Smooth muscle cell (in vitro differentiated cells): ENCODE measurements at regions not wholly inside any gene's neighbourhood (a gene's known extent, or its start where the extent isn't known, plus 50 kb on each side); places are given as distances from the start of the nearest gene placed in this dataset.

ENCODE experiments used
- DNase-seq: peaks from one replicate; lab custom pipeline; 2025; ENCODE audit not compliant: unreplicated experiment; lab: John Stamatoyannopoulos, UW
- H2AFZ ChIP-seq: fragments of 200-600 bp; sonication (generic); 2 replicates; pipeline ENCODE4 v1.6.0; 2016; ENCODE audit warnings: antibody characterized with exemption, low read depth, mild to moderate bottlenecking
- H3F3A ChIP-seq: fragments of 200-600 bp; sonication (generic); 2 replicates; pipeline ENCODE4 v1.6.0; 2017; ENCODE audit warnings: antibody characterized with exemption, low read depth
- H3K27ac ChIP-seq: fragments of 200-600 bp; sonication (generic); 2 replicates; pipeline ENCODE4 v1.5.1; 2016; ENCODE audit warnings: low read depth, mild to moderate bottlenecking
- H3K27me3 ChIP-seq: fragments of 200-600 bp; sonication (generic); 2 replicates; pipeline ENCODE4 v1.6.1; 2016; ENCODE audit warnings: low read depth, mild to moderate bottlenecking
- H3K36me3 ChIP-seq: fragments of 200-600 bp; sonication (generic); 2 replicates; pipeline ENCODE4 v1.5.1; 2016; ENCODE audit warnings: low read depth
- H3K4me1 ChIP-seq: fragments of 200-600 bp; sonication (generic); 2 replicates; pipeline ENCODE4 v1.5.1; 2016; ENCODE audit warnings: low read depth
- H3K4me2 ChIP-seq: fragments of 200-600 bp; sonication (generic); 2 replicates; pipeline ENCODE4 v1.6.0; 2016; ENCODE audit warnings: mild to moderate bottlenecking
- H3K4me3 ChIP-seq: fragments of 200-600 bp; sonication (generic); 2 replicates; pipeline ENCODE4 v1.5.1; 2016; ENCODE audit warnings: mild to moderate bottlenecking
- H3K79me2 ChIP-seq: fragments of 200-600 bp; sonication (generic); 2 replicates; pipeline ENCODE4 v1.6.0; 2016; ENCODE audit warnings: low read depth, mild to moderate bottlenecking
- H3K9ac ChIP-seq: fragments of 200-600 bp; sonication (generic); 2 replicates; pipeline ENCODE4 v1.6.0; 2016; ENCODE audit warnings: low read depth
- H3K9me3 ChIP-seq: fragments of 200-600 bp; sonication (generic); replicated peaks from 2 replicates; pipeline ENCODE4 v1.5.1; 2016; ENCODE audit warnings: low read depth
- H4K20me1 ChIP-seq: fragments of 200-600 bp; sonication (generic); 2 replicates; pipeline ENCODE4 v1.6.0; 2016; ENCODE audit warnings: low read depth
- CTCF ChIP-seq: fragments of 200-600 bp; sonication (generic); IDR thresholded peaks from 2 replicates; pipeline ENCODE4 v1.5.1; 2017; ENCODE audit warnings: borderline replicate concordance, mild to moderate bottlenecking, antibody characterized with exemption; ENCODE audit not compliant: insufficient read depth, poor library complexity, severe bottlenecking
- WGBS: methylation state at CpG from one replicate; pipeline ENCODE4 v1.1.7; 2016; ENCODE audit warnings: low lambda C conversion rate; 5-methylcytosine and 5-hydroxymethylcytosine counted together

DNA sequence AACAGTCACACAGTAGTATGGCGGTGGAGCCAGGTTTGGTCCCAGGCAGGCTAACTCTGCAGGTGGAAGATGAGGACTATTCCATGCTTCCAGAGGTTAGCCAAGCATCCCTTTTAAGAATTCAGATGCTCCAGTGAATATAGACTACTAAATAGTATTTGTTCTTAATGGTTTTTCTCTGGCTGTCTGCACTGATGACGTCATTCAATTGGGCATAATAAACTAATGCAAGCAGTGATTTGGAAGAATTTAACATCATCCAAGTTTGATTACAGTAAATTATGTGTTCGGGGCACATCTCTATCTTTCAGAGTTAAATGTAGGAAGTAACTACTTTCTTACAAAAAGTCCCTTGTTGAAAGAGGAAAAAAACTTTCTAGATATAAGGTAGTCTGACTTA, 78.8 kb upstream of the RND3 start:
- H3K36me3 ChIP-seq: no peaks in the 10 kb centered on the region
- H3K9me3 ChIP-seq: no peaks in the 10 kb centered on the region
- DNase-seq: no peak
- H3K79me2 ChIP-seq: no peaks in the 10 kb centered on the region
- no peak for TF ChIP-seq CTCF
- H4K20me1 ChIP-seq: no peaks in the 10 kb centered on the region
- H3K27ac ChIP-seq: no peak overlapping the region
- 95% methylated on average over 3 of the region's 3 CpGs for WGBS
- H2AFZ ChIP-seq: no peak overlapping the region
- H3K27me3 ChIP-seq: no peaks in the 10 kb centered on the region
- H3K9ac ChIP-seq: no peak overlapping the region
- H3F3A ChIP-seq: peaks cover 11% of the 10 kb centered on the region
- no peak overlapping the region for H3K4me2 ChIP-seq
- no peak overlapping the region for H3K4me3 ChIP-seq
- H3K4me1 ChIP-seq: peaks cover 4% of the 10 kb centered on the region

DNA sequence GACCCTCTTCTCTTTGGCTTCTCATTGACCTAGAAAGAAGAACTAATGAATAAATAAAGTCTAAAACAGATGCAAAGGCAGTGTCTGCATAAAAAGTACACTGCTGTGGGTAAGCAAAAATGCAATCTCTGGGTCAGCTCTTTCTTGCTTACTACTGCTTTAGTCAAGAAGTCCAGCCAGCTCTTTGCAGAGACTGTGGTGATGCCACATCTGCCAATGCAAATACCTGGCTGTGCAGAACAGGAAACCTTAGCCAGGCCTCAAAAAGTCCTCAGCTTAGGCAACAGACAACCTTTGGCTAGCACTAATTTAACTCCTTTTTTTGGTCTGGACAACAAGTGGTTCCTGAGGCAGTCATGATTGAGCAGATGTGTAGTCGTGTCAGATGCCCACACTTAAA, 73.6 kb upstream of the RND3 start:
- H3K4me1 ChIP-seq: no peaks in the 10 kb centered on the region
- H4K20me1 ChIP-seq: no peaks in the 10 kb centered on the region
- no peak overlapping the region for H3K4me3 ChIP-seq
- H3K4me2 ChIP-seq: no peak overlapping the region
- H3K79me2 ChIP-seq: no peaks in the 10 kb centered on the region
- no peak for DNase-seq
- 95% methylated on average over 1 of the region's 1 CpG for WGBS
- H3K27me3 ChIP-seq: no peaks in the 10 kb centered on the region
- TF ChIP-seq CTCF: no peak
- no peak overlapping the region for H2AFZ ChIP-seq
- H3K9ac ChIP-seq: no peak overlapping the region
- no peaks in the 10 kb centered on the region for H3F3A ChIP-seq
- no peak overlapping the region for H3K27ac ChIP-seq
- no peaks in the 10 kb centered on the region for H3K36me3 ChIP-seq
- no peaks in the 10 kb centered on the region for H3K9me3 ChIP-seq

GRCh38 chr2:150557020-150557600, 69.6 kb upstream of the RND3 start:
- no peaks in the 10 kb centered on the region for H3K79me2 ChIP-seq
- no peaks in the 10 kb centered on the region for H3K27me3 ChIP-seq
- no peak overlapping the region for H3K4me2 ChIP-seq
- no peak for DNase-seq
- no peaks in the 10 kb centered on the region for H3K4me1 ChIP-seq
- no peaks in the 10 kb centered on the region for H3K9me3 ChIP-seq
- H2AFZ ChIP-seq: peak overlapping the region; percentile 44
- no peaks in the 10 kb centered on the region for H3K36me3 ChIP-seq
- no peaks in the 10 kb centered on the region for H3F3A ChIP-seq
- WGBS: 80% methylated on average over 2 of the region's 2 CpGs
- no peak overlapping the region for H3K4me3 ChIP-seq
- H4K20me1 ChIP-seq: no peaks in the 10 kb centered on the region
- H3K27ac ChIP-seq: no peak overlapping the region
- H3K9ac ChIP-seq: no peak overlapping the region
- no peak for TF ChIP-seq CTCF

- no peak overlapping the region for H3K9ac ChIP-seq
Measured at GRCh38 chr2:150555611-150556356, 68.3 kb upstream of the RND3 start.

More at GRCh38 chr2:150555611-150556356, 68.3 kb upstream of the RND3 start:
- Histone ChIP-seq H3K36me3 (no peaks in the 10 kb centered on the region), H3K79me2 (no peaks in the 10 kb centered on the region), H3F3A (no peaks in the 10 kb centered on the region), H4K20me1 (no peaks in the 10 kb centered on the region), H3K27ac (no peak overlapping the region), H3K9me3 (no peaks in the 10 kb centered on the region), H3K4me1 (no peaks in the 10 kb centered on the region), H3K4me2 (no peak overlapping the region), H3K4me3 (no peak overlapping the region), H3K27me3 (no peaks in the 10 kb centered on the region), H2AFZ (peak overlapping the region; percentile 12)
- no peak for TF ChIP-seq CTCF
- DNase-seq: no peak
- 73% methylated on average over 4 of the region's 4 CpGs for WGBS
